Upper lobe of right lung (tissue), 1 donor: ENCODE measurements at regions not wholly inside any gene's neighbourhood (a gene's known extent, or its start where the extent isn't known, plus 50 kb on each side); places are given as distances from the start of the nearest gene placed in this dataset.

Experiments
- ATAC-seq: fragments of 200-7000 bp; cut with Tn5 transposase; one replicate; pipeline ENCODE4 v1.9.1; 2020; ENCODE audit warnings: mild to moderate bottlenecking, moderate library complexity
- DNase-seq: peaks from one replicate; pipeline ENCODE4 v3.0.0-alpha.2; 2020
- H3K27ac ChIP-seq: fragments of 200-600 bp; one replicate; pipeline ENCODE4 v1.8.0; 2022
- H3K27me3 ChIP-seq: fragments of 200-600 bp; one replicate; pipeline ENCODE4 v1.8.0; 2022; ENCODE audit warnings: mild to moderate bottlenecking
- H3K36me3 ChIP-seq: fragments of 200-600 bp; one replicate; pipeline ENCODE4 v1.8.0; 2022
- H3K4me1 ChIP-seq: fragments of 200-600 bp; one replicate; pipeline ENCODE4 v1.8.0; 2022
- H3K4me3 ChIP-seq: fragments of 200-600 bp; one replicate; pipeline ENCODE4 v1.8.0; 2022; ENCODE audit warnings: mild to moderate bottlenecking
- H3K9me3 ChIP-seq: fragments of 200-600 bp; one replicate; pipeline ENCODE4 v1.8.0; 2022
- CTCF ChIP-seq: fragments of 200-600 bp; IDR thresholded peaks from one replicate; pipeline ENCODE4 v1.8.0; 2022; ENCODE audit warnings: antibody characterized with exemption
- intact Hi-C: fragments of 100-400 bp; cut with DNase I; formaldehyde crosslinking; loops from one replicate; pipeline ENCODE4 v1.11.0; 2022
- donor health status: DM: no; HTN: yes; CAD: no; lungs with severe emphysema.

- no peak overlapping the region for H3K27ac ChIP-seq
- no peaks in the 10 kb centered on the region for H3K9me3 ChIP-seq
- intact Hi-C loops, result loop anchor here (10.0 kb wide), 2 partner anchors 453 to 613 kb away; partner anchors contain the start of gene URAD
- peaks cover 3% of the 10 kb centered on the region for H3K4me1 ChIP-seq
- H3K27me3 ChIP-seq, result peaks cover 19% of the 10 kb centered on the region
- no peak for DNase-seq
- no peak for TF ChIP-seq CTCF
- H3K4me3 ChIP-seq, result no peak overlapping the region
- no peak for ATAC-seq
- no peaks in the 10 kb centered on the region for H3K36me3 ChIP-seq
Observed at GRCh38 chr13:27371932-27372331, 52.5 kb upstream of the GTF3A start.

GRCh38 chr13:27372896-27373295 lies 51.5 kb upstream of the GTF3A start:
- H3K36me3 ChIP-seq, result no peaks in the 10 kb centered on the region
- no peak for TF ChIP-seq CTCF
- intact Hi-C loops, result loop anchor here (10.0 kb wide), 2 partner anchors 452 to 612 kb away; partner anchors contain the start of gene URAD
- H3K4me1 ChIP-seq, result peaks cover 3% of the 10 kb centered on the region
- H3K27me3 ChIP-seq, result peaks cover 11% of the 10 kb centered on the region
- peak; percentile 73 for DNase-seq
- ATAC-seq, result peak; percentile 74
- H3K9me3 ChIP-seq, result no peaks in the 10 kb centered on the region
- no peak overlapping the region for H3K27ac ChIP-seq
- H3K4me3 ChIP-seq, result no peak overlapping the region

DNA sequence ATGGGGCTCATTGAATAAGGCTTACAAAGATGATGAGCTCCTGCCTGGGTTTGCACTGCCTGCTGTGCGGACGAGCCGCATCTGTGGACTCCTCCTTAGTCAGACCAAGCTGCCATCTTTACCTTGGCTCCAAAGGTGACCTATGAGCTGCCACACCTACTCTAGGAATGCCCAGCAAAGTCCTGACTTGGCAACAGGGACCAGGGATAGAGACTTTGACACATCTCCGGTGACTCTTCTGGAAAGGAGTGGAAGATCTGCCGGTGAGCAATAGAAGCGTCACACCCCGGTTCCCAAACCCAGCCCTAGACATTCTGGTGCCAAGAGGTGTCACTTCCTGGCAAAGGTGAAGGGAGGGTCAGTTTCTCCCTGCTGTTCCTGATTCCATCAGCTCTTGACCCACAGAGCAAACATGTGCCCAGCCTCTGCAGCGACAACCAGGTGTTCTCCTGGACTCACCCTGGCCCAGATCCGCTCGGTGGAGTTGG lies 50.2 kb upstream of the GTF3A start:
- no peak for ATAC-seq

More for the DNA sequence above, 50.2 kb upstream of the GTF3A start:
- Histone ChIP-seq H3K27ac (no peak overlapping the region), H3K27me3 (peaks cover 11% of the 10 kb centered on the region), H3K4me1 (peaks cover 3% of the 10 kb centered on the region), H3K4me3 (no peak overlapping the region), H3K9me3 (no peaks in the 10 kb centered on the region), H3K36me3 (no peaks in the 10 kb centered on the region)
- no peak for DNase-seq
- TF ChIP-seq CTCF, result no peak
- intact Hi-C loops, result loop anchor here (10.0 kb wide), 2 partner anchors 451 to 611 kb away; partner anchors contain the start of gene URAD
